Suprapubic skin (tissue), 4 donors: ENCODE measurements at regions not wholly inside any gene's neighbourhood (a gene's known extent, or its start where the extent isn't known, plus 50 kb on each side); places are given as distances from the start of the nearest gene placed in this dataset.

Experiments used
- CTCF ChIP-seq, 2 donors: fragments of 200-600 bp in 1 of 2; fragments of 450-650 bp in 1 of 2; sonication (generic) in 1 of 2; IDR thresholded peaks; one replicate each; pipeline ENCODE4 v1.5.1; 2016 to 2019; ENCODE audit warnings: antibody characterized with exemption in 2 of 2, mild to moderate bottlenecking in 1 of 2, moderate library complexity in 1 of 2
- EP300 ChIP-seq: sonication (generic); formaldehyde crosslinking; IDR thresholded peaks from one replicate; pipeline ENCODE4 v1.6.1; 2017; ENCODE audit warnings: antibody characterized with exemption
- POLR2A ChIP-seq, 2 donors: fragments of 450-650 bp; IDR thresholded peaks; one replicate each; pipeline ENCODE4 v1.6.1; 2017; ENCODE audit warnings: antibody characterized with exemption in 2 of 2, mild to moderate bottlenecking in 2 of 2, moderate library complexity in 2 of 2
- POLR2AphosphoS5 ChIP-seq, 3 donors: sonication (generic); formaldehyde crosslinking; IDR thresholded peaks; one replicate each; pipeline ENCODE4 v1.6.1; 2017; ENCODE audit warnings: antibody characterized with exemption in 3 of 3

GRCh38 chr11:26193694-26194365, 138.1 kb upstream of the ANO3 start:
- TF ChIP-seq CTCF (IDR thresholded peaks at IDR 0.05) (no peak), POLR2A (IDR thresholded peaks at IDR 0.05) (no peak), POLR2AphosphoS5 (IDR thresholded peaks at IDR 0.05) (no peak), EP300 (no peak)
